Stomach (tissue), 4 donors: ENCODE measurements at regions not wholly inside any gene's neighbourhood (a gene's known extent, or its start where the extent isn't known, plus 50 kb on each side); places are given as distances from the start of the nearest gene placed in this dataset.

Experiments
- CTCF ChIP-seq, 7 experiments: fragments of 450-650 bp in 4 of 7; fragments of 200-600 bp in 3 of 7; sonication (generic) in 3 of 7; IDR thresholded peaks; one replicate each; pipeline ENCODE4 v1.5.1; 2016 to 2019; ENCODE audit warnings: antibody characterized with exemption in 7 of 7, control low read depth in 2 of 7, mild to moderate bottlenecking in 1 of 7
- EP300 ChIP-seq: sonication (generic); formaldehyde crosslinking; IDR thresholded peaks from one replicate; pipeline ENCODE4 v1.6.1; 2017; ENCODE audit warnings: antibody characterized with exemption
- POLR2A ChIP-seq, 4 donors: fragments of 450-650 bp; IDR thresholded peaks; one replicate each; pipeline ENCODE4 v1.6.1; 2016; ENCODE audit warnings: antibody characterized with exemption in 4 of 4, control low read depth in 2 of 4, mild to moderate bottlenecking in 1 of 4, moderate library complexity in 1 of 4
- POLR2AphosphoS5 ChIP-seq, 3 donors: sonication (generic); formaldehyde crosslinking; IDR thresholded peaks; one replicate each; pipeline ENCODE4 v1.6.1; 2016; ENCODE audit warnings: antibody characterized with exemption in 3 of 3

GRCh38 chr6:1145768-1146218 is 166.1 kb upstream of the FOXQ1 start:
- TF ChIP-seq CTCF (IDR thresholded peaks at IDR 0.05) (no peak), EP300 (no peak), POLR2A (IDR thresholded peaks at IDR 0.05) (no peak), POLR2AphosphoS5 (IDR thresholded peaks at IDR 0.05) (no peak)
